GM21717 (cell line): ENCODE measurements at regions not wholly inside any gene's neighbourhood (a gene's known extent, or its start where the extent isn't known, plus 50 kb on each side); places are given as distances from the start of the nearest gene placed in this dataset.
"Not testable (repeated sequence)": the region's sequence is repeated elsewhere in the genome, so short reads cannot be mapped to it uniquely, and the experiment has no call there.

Experiments
- ATAC-seq: cut with Tn5 transposase; IDR thresholded peaks from one replicate; pipeline ENCODE4 v1.9.1; 2021; ENCODE audit warnings: mild to moderate bottlenecking, moderate library complexity; ENCODE audit not compliant: unreplicated experiment

GRCh38 chr2:124967325-124967724 is 942.2 kb downstream of the CNTNAP5 start:
- ATAC-seq, result no peak

- ATAC-seq, result no peak
Observed at GRCh38 chr2:124970030-124970429, 944.9 kb downstream of the CNTNAP5 start.

GRCh38 chr2:124973396-124973795 is 948.3 kb downstream of the CNTNAP5 start:
- ATAC-seq, result no peak

- no peak for ATAC-seq
Observed at GRCh38 chr2:124975224-124975623, 950.1 kb downstream of the CNTNAP5 start.

- no peak for ATAC-seq
Observed at GRCh38 chr2:124975648-124976047, 950.6 kb downstream of the CNTNAP5 start.

- no peak for ATAC-seq
Observed at GRCh38 chr2:124978597-124978996, 953.5 kb downstream of the CNTNAP5 start.

- ATAC-seq, result no peak
Observed at GRCh38 chr2:124983595-124983994, 958.5 kb downstream of the CNTNAP5 start.

- no peak for ATAC-seq
Observed at GRCh38 chr2:124985270-124985669, 960.2 kb downstream of the CNTNAP5 start.

GRCh38 chr2:124986136-124986535 is 961.0 kb downstream of the CNTNAP5 start:
- no peak for ATAC-seq

- not testable (repeated sequence) for ATAC-seq
Observed at GRCh38 chr2:124986870-124987269, 961.8 kb downstream of the CNTNAP5 start.

GRCh38 chr2:124987436-124987835 is 962.3 kb downstream of the CNTNAP5 start:
- not testable (repeated sequence) for ATAC-seq

- ATAC-seq, result no peak
Observed at GRCh38 chr2:124988111-124988510, 963.0 kb downstream of the CNTNAP5 start.

- ATAC-seq, result no peak
Observed at GRCh38 chr2:124988794-124989193, 963.7 kb downstream of the CNTNAP5 start.

GRCh38 chr2:124993809-124994208 is 968.7 kb downstream of the CNTNAP5 start:
- ATAC-seq, result no peak

GRCh38 chr2:124995185-124995912 is 970.3 kb downstream of the CNTNAP5 start:
- no peak for ATAC-seq

- no peak for ATAC-seq
Observed at GRCh38 chr2:124996406-124996805, 971.3 kb downstream of the CNTNAP5 start.

GRCh38 chr2:124999906-125000305 is 974.8 kb downstream of the CNTNAP5 start:
- ATAC-seq, result no peak

GRCh38 chr2:125004106-125004800 is 979.2 kb downstream of the CNTNAP5 start:
- ATAC-seq, result no peak

- no peak for ATAC-seq
Observed at GRCh38 chr2:125006676-125007075, 981.6 kb downstream of the CNTNAP5 start.

GRCh38 chr2:125028721-125029120 is 1003.6 kb downstream of the CNTNAP5 start:
- ATAC-seq, result not testable (repeated sequence)

GRCh38 chr2:125033871-125034270 is 1008.8 kb downstream of the CNTNAP5 start:
- ATAC-seq, result no peak

GRCh38 chr2:125037135-125037653 is 1012.1 kb downstream of the CNTNAP5 start:
- ATAC-seq, result no peak
